ENCODE measurements at regions not wholly inside any gene's neighbourhood (a gene's known extent, or its start where the extent isn't known, plus 50 kb on each side); places are given as distances from the start of the nearest gene placed in this dataset.

- BruUV-seq (replicated peaks): no TSS peak
- DNase-seq: no peak
- peaks cover 12% of the 10 kb centered on the region; the same call in 1 of the 2 replicates for H3F3A ChIP-seq (ENCODE audit: insufficient read depth, low read depth)
- H3K9me3 ChIP-seq (ENCODE audit: insufficient read depth, low read depth): no peaks in the 10 kb centered on the region
- no peaks in the 10 kb centered on the region for H3K36me3 ChIP-seq (ENCODE audit: low read depth)
- H4K20me1 ChIP-seq (ENCODE audit: insufficient read depth): no peaks in the 10 kb centered on the region
- no peak overlapping the region for H3K4me2 ChIP-seq
- H2AFZ ChIP-seq: no peak overlapping the region
- peaks cover 17% of the 10 kb centered on the region for H3K4me1 ChIP-seq (replicated peaks; ENCODE audit: insufficient read depth)
- ChIA-PET POLR2A (ENCODE audit: unreplicated experiment) (no interaction called here), CTCF (no interaction called here)
- intact Hi-C loops (cut with micrococcal nuclease; ENCODE audit: unreplicated experiment): no loop called here
- no peak overlapping the region for H3K4me3 ChIP-seq
- H3K27me3 ChIP-seq (ENCODE audit: insufficient read depth, low read depth): no peaks in the 10 kb centered on the region
- no peaks in the 10 kb centered on the region for H3K79me2 ChIP-seq (ENCODE audit: low read depth)
- H3K9me2 ChIP-seq (ENCODE audit: insufficient read depth): no peaks in the 10 kb centered on the region
- no peak for TF ChIP-seq EZH2 (IDR thresholded peaks at IDR 0.05; ENCODE audit: low read depth)
- TF ChIP-seq, protein P1, sequence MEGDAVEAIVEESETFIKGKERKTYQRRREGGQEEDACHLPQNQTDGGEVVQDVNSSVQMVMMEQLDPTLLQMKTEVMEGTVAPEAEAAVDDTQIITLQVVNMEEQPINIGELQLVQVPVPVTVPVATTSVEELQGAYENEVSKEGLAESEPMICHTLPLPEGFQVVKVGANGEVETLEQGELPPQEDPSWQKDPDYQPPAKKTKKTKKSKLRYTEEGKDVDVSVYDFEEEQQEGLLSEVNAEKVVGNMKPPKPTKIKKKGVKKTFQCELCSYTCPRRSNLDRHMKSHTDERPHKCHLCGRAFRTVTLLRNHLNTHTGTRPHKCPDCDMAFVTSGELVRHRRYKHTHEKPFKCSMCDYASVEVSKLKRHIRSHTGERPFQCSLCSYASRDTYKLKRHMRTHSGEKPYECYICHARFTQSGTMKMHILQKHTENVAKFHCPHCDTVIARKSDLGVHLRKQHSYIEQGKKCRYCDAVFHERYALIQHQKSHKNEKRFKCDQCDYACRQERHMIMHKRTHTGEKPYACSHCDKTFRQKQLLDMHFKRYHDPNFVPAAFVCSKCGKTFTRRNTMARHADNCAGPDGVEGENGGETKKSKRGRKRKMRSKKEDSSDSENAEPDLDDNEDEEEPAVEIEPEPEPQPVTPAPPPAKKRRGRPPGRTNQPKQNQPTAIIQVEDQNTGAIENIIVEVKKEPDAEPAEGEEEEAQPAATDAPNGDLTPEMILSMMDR (conservative IDR thresholded peaks at IDR 0.05): no peak
- no peak overlapping the region for H3K27ac ChIP-seq
Observed at GRCh38 chr1:53380296-53380695, 52.4 kb upstream of the LRP8 start.

DNA sequence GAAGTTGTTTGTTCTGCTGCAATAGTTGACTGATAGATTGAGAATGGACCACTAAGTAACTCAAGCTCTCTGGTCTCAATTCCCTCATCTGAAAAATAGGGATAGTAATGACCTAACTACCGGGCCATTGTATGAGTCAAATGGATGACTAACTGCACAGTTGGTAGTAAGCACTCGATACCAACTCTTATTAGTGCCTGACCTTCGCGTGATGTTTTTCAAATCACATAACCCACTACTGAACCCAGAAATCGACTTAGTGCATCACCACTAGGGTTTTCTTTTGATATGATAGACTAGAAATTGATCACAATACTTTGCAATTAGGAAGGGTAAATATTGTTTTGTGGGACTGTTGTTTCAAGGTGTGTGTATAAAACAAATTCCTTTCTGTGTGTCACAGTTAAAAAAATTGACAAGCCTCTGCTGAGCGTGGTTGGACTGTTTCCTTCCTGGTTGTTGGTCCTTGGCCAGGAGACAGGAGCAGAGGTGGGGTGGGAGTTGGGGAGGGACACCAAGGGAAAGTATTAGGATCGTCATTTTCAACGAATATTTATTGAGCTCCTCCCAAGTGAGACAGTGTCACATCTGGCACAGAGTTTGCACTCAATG is 54.0 kb upstream of the LRP8 start:
- TF ChIP-seq, protein P1 (conservative IDR thresholded peaks at IDR 0.05): no peak
- no peak for TF ChIP-seq EZH2 (IDR thresholded peaks at IDR 0.05; ENCODE audit: low read depth)
- Histone ChIP-seq H3K27me3 (ENCODE audit: insufficient read depth, low read depth) (no peaks in the 10 kb centered on the region), H3K4me1 (replicated peaks; ENCODE audit: insufficient read depth) (peaks cover 17% of the 10 kb centered on the region), H3F3A (ENCODE audit: insufficient read depth, low read depth) (peaks cover 12% of the 10 kb centered on the region; the same call in 1 of the 2 replicates), H3K9me3 (ENCODE audit: insufficient read depth, low read depth) (no peaks in the 10 kb centered on the region), H3K4me2 (peak overlapping the region; percentile 74), H3K36me3 (ENCODE audit: low read depth) (no peaks in the 10 kb centered on the region), H3K79me2 (ENCODE audit: low read depth) (no peaks in the 10 kb centered on the region), H3K4me3 (peak overlapping the region; percentile 28; the same call in 1 of the 2 replicates), H2AFZ (no peak overlapping the region), H3K27ac (peak overlapping the region; percentile 69), H3K9me2 (ENCODE audit: insufficient read depth) (no peaks in the 10 kb centered on the region), H4K20me1 (ENCODE audit: insufficient read depth) (no peaks in the 10 kb centered on the region)
- ChIA-PET POLR2A (ENCODE audit: unreplicated experiment) (no interaction called here), CTCF (no interaction called here)
- DNase-seq: peak; percentile 23 to 79
- no TSS peak for BruUV-seq (replicated peaks)
- intact Hi-C loops (cut with micrococcal nuclease; ENCODE audit: unreplicated experiment): no loop called here

- Histone ChIP-seq H3K4me3 (no peak overlapping the region), H3K4me1 (replicated peaks; ENCODE audit: insufficient read depth) (peaks cover 17% of the 10 kb centered on the region), H3K4me2 (no peak overlapping the region), H3K27ac (no peak overlapping the region), H2AFZ (no peak overlapping the region), H3K36me3 (ENCODE audit: low read depth) (no peaks in the 10 kb centered on the region), H3K79me2 (ENCODE audit: low read depth) (no peaks in the 10 kb centered on the region), H3K27me3 (ENCODE audit: insufficient read depth, low read depth) (no peaks in the 10 kb centered on the region), H4K20me1 (ENCODE audit: insufficient read depth) (no peaks in the 10 kb centered on the region), H3K9me3 (ENCODE audit: insufficient read depth, low read depth) (no peaks in the 10 kb centered on the region), H3K9me2 (ENCODE audit: insufficient read depth) (no peaks in the 10 kb centered on the region), H3F3A (ENCODE audit: insufficient read depth, low read depth) (peaks cover 12% of the 10 kb centered on the region; the same call in 1 of the 2 replicates)
- DNase-seq: no peak
- intact Hi-C loops (cut with micrococcal nuclease; ENCODE audit: unreplicated experiment): no loop called here
- BruUV-seq (replicated peaks): no TSS peak
- CTCF ChIA-PET: no interaction called here
- TF ChIP-seq, protein P1 (conservative IDR thresholded peaks at IDR 0.05): no peak
- no peak for TF ChIP-seq EZH2 (IDR thresholded peaks at IDR 0.05; ENCODE audit: low read depth)
- POLR2A ChIA-PET (ENCODE audit: unreplicated experiment): no interaction called here
Observed at GRCh38 chr1:53383136-53383870, 55.4 kb upstream of the LRP8 start.
